Erythroblast (primary cell): ENCODE measurements at regions not wholly inside any gene's neighbourhood (a gene's known extent, or its start where the extent isn't known, plus 50 kb on each side); places are given as distances from the start of the nearest gene placed in this dataset.

Experiments
- DNase-seq, 2 experiments: peaks; one replicate each; lab custom pipeline; 2025; lab: John Stamatoyannopoulos, UW
- GATA1 ChIP-seq: IDR thresholded peaks from 2 replicates; pipeline ENCODE4 v1.6.1; 2011; ENCODE audit warnings: low read depth, mild to moderate bottlenecking, control low read depth, low read length, moderate library complexity
- POLR2A ChIP-seq: IDR thresholded peaks from 2 replicates; pipeline ENCODE4 v1.6.1; 2011; ENCODE audit warnings: mild to moderate bottlenecking, low read length

GRCh38 chr11:119864836-119865235 is 135.8 kb upstream of the NECTIN1 start:
- no peak for DNase-seq
- TF ChIP-seq GATA1: no peak
- TF ChIP-seq POLR2A: no peak

- no peak for DNase-seq
These were observed 135.0 kb upstream of the NECTIN1 start for GRCh38 chr11:119863851-119864601.

GRCh38 chr11:119863236-119863635 is 134.2 kb upstream of the NECTIN1 start:
- no peak for TF ChIP-seq POLR2A
- no peak for TF ChIP-seq GATA1
- no peak for DNase-seq

More at GRCh38 chr11:119863851-119864601, 135.0 kb upstream of the NECTIN1 start:
- no peak for TF ChIP-seq GATA1
- TF ChIP-seq POLR2A: no peak

GRCh38 chr11:119861160-119861559 is 132.2 kb upstream of the NECTIN1 start:
- TF ChIP-seq GATA1: no peak
- no peak for TF ChIP-seq POLR2A
- DNase-seq: no peak

- DNase-seq: no peak
- TF ChIP-seq POLR2A (no peak), GATA1 (no peak)
These were observed 131.6 kb upstream of the NECTIN1 start for GRCh38 chr11:119860561-119861094.

- no peak for DNase-seq
- TF ChIP-seq GATA1 (no peak), POLR2A (no peak)
These were observed 130.7 kb upstream of the NECTIN1 start for GRCh38 chr11:119859684-119860083.

- TF ChIP-seq GATA1 (no peak), POLR2A (no peak)
- no peak for DNase-seq
These were observed 129.3 kb upstream of the NECTIN1 start for GRCh38 chr11:119858288-119858687.

GRCh38 chr11:119856681-119857485 is 127.9 kb upstream of the NECTIN1 start:
- DNase-seq: no peak
- TF ChIP-seq POLR2A (no peak), GATA1 (no peak)

- TF ChIP-seq POLR2A (no peak), GATA1 (no peak)
- DNase-seq: no peak
These were observed 126.1 kb upstream of the NECTIN1 start for GRCh38 chr11:119855066-119855465.

- DNase-seq: no peak
- TF ChIP-seq GATA1 (no peak), POLR2A (no peak)
These were observed 125.5 kb upstream of the NECTIN1 start for GRCh38 chr11:119854521-119854920.

GRCh38 chr11:119853581-119854360 is 124.8 kb upstream of the NECTIN1 start:
- TF ChIP-seq GATA1: no peak
- TF ChIP-seq POLR2A: no peak
- DNase-seq: no peak

GRCh38 chr11:119852741-119853140 is 123.7 kb upstream of the NECTIN1 start:
- DNase-seq: no peak
- TF ChIP-seq POLR2A (no peak), GATA1 (no peak)

- no peak for TF ChIP-seq GATA1
- no peak for TF ChIP-seq POLR2A
- DNase-seq: no peak
These were observed 121.9 kb upstream of the NECTIN1 start for GRCh38 chr11:119850822-119851409.
